Parathyroid adenoma (tissue), 2 donors: ENCODE measurements at regions not wholly inside any gene's neighbourhood (a gene's known extent, or its start where the extent isn't known, plus 50 kb on each side); places are given as distances from the start of the nearest gene placed in this dataset.

ENCODE experiments used
- H2AFZ ChIP-seq: fragments of 300-600 bp; sonication (generic); one replicate; pipeline ENCODE4 v1.7.0; 2017; ENCODE audit warnings: antibody characterized with exemption, mild to moderate bottlenecking
- H3K27ac ChIP-seq: fragments of 300-600 bp; sonication (generic); one replicate; pipeline ENCODE4 v1.7.0; 2017
- H3K27me3 ChIP-seq: fragments of 300-600 bp; sonication (generic); one replicate; pipeline ENCODE4 v1.7.0; 2017; ENCODE audit warnings: low read length; ENCODE audit not compliant: control insufficient read depth, insufficient read depth
- H3K36me3 ChIP-seq: fragments of 300-600 bp; sonication (generic); one replicate; pipeline ENCODE4 v1.7.0; 2017; ENCODE audit warnings: low read length; ENCODE audit not compliant: control insufficient read depth, insufficient read depth
- H3K4me1 ChIP-seq: fragments of 300-600 bp; sonication (generic); one replicate; pipeline ENCODE4 v1.7.0; 2017; ENCODE audit warnings: control low read depth
- H3K4me2 ChIP-seq: fragments of 300-600 bp; sonication (generic); one replicate; pipeline ENCODE4 v1.7.0; 2017; ENCODE audit warnings: low read length
- H3K4me3 ChIP-seq: fragments of 300-600 bp; sonication (generic); one replicate; pipeline ENCODE4 v1.7.0; 2017; ENCODE audit warnings: low read depth, low read length
- H3K79me2 ChIP-seq: fragments of 300-600 bp; sonication (generic); one replicate; pipeline ENCODE4 v1.7.0; 2017; ENCODE audit warnings: control low read depth
- H3K9ac ChIP-seq: fragments of 300-600 bp; sonication (generic); one replicate; pipeline ENCODE4 v1.7.0; 2017; ENCODE audit warnings: mild to moderate bottlenecking
- H3K9me3 ChIP-seq: fragments of 300-600 bp; sonication (generic); one replicate; pipeline ENCODE4 v1.7.0; 2017; ENCODE audit warnings: low read length; ENCODE audit not compliant: control insufficient read depth
- CTCF ChIP-seq: fragments of 300-600 bp; sonication (generic); IDR thresholded peaks from one replicate; pipeline ENCODE4 v1.7.0; 2017; ENCODE audit warnings: antibody characterized with exemption, mild to moderate bottlenecking
- donor health status: primary hyperparathyroidism.

- Histone ChIP-seq H3K9ac (no peak overlapping the region), H2AFZ (no peak overlapping the region), H3K4me2 (no peak overlapping the region), H3K36me3 (no peaks in the 10 kb centered on the region), H3K79me2 (no peaks in the 10 kb centered on the region), H3K4me1 (peaks cover under 1% of the 10 kb centered on the region), H3K9me3 (no peaks in the 10 kb centered on the region), H3K27me3 (no peaks in the 10 kb centered on the region), H3K4me3 (no peak overlapping the region), H3K27ac (no peak overlapping the region)
- TF ChIP-seq CTCF: no peak
Measured at GRCh38 chr2:47304654-47305053, 64.5 kb upstream of the EPCAM start.

- no peak overlapping the region for H3K27ac ChIP-seq
- no peak overlapping the region for H3K9ac ChIP-seq
- no peaks in the 10 kb centered on the region for H3K79me2 ChIP-seq
- H3K4me1 ChIP-seq: no peaks in the 10 kb centered on the region
- TF ChIP-seq CTCF: no peak
- H2AFZ ChIP-seq: no peak overlapping the region
- no peak overlapping the region for H3K4me2 ChIP-seq
- H3K27me3 ChIP-seq: no peaks in the 10 kb centered on the region
- no peaks in the 10 kb centered on the region for H3K9me3 ChIP-seq
- no peaks in the 10 kb centered on the region for H3K36me3 ChIP-seq
- H3K4me3 ChIP-seq: no peak overlapping the region
Measured at GRCh38 chr2:47303341-47304148, 65.6 kb upstream of the EPCAM start.

GRCh38 chr2:47302308-47302707 is 66.8 kb upstream of the EPCAM start:
- H3K4me2 ChIP-seq: no peak overlapping the region
- H3K4me3 ChIP-seq: no peak overlapping the region
- H3K27me3 ChIP-seq: no peaks in the 10 kb centered on the region
- no peak for TF ChIP-seq CTCF
- H3K9ac ChIP-seq: no peak overlapping the region
- H2AFZ ChIP-seq: no peak overlapping the region
- H3K79me2 ChIP-seq: no peaks in the 10 kb centered on the region
- H3K27ac ChIP-seq: no peak overlapping the region
- H3K36me3 ChIP-seq: no peaks in the 10 kb centered on the region
- no peaks in the 10 kb centered on the region for H3K9me3 ChIP-seq
- H3K4me1 ChIP-seq: no peaks in the 10 kb centered on the region

GRCh38 chr2:47301731-47302130 is 67.4 kb upstream of the EPCAM start:
- Histone ChIP-seq H3K4me2 (no peak overlapping the region), H3K9me3 (no peaks in the 10 kb centered on the region), H3K4me3 (no peak overlapping the region), H3K4me1 (no peaks in the 10 kb centered on the region), H3K27ac (no peak overlapping the region), H3K27me3 (no peaks in the 10 kb centered on the region), H2AFZ (no peak overlapping the region), H3K79me2 (no peaks in the 10 kb centered on the region), H3K36me3 (no peaks in the 10 kb centered on the region), H3K9ac (no peak overlapping the region)
- TF ChIP-seq CTCF: no peak

- no peak overlapping the region for H3K4me3 ChIP-seq
- H3K9me3 ChIP-seq: no peaks in the 10 kb centered on the region
- no peaks in the 10 kb centered on the region for H3K79me2 ChIP-seq
- no peak overlapping the region for H3K27ac ChIP-seq
- no peak overlapping the region for H2AFZ ChIP-seq
- no peaks in the 10 kb centered on the region for H3K36me3 ChIP-seq
- H3K4me1 ChIP-seq: no peaks in the 10 kb centered on the region
- H3K9ac ChIP-seq: no peak overlapping the region
- no peak for TF ChIP-seq CTCF
- H3K4me2 ChIP-seq: no peak overlapping the region
- no peaks in the 10 kb centered on the region for H3K27me3 ChIP-seq
Measured at GRCh38 chr2:47301277-47301618, 67.9 kb upstream of the EPCAM start.
